HG02870 (cell line): ENCODE measurements at regions not wholly inside any gene's neighbourhood (a gene's known extent, or its start where the extent isn't known, plus 50 kb on each side); places are given as distances from the start of the nearest gene placed in this dataset.
"Not testable (repeated sequence)": the region's sequence is repeated elsewhere in the genome, so short reads cannot be mapped to it uniquely, and the experiment has no call there.

Source experiments
- ATAC-seq: cut with Tn5 transposase; IDR thresholded peaks from one replicate; pipeline ENCODE4 v1.9.1; 2021; ENCODE audit warnings: mild to moderate bottlenecking, moderate library complexity; ENCODE audit not compliant: unreplicated experiment

- not testable (repeated sequence) for ATAC-seq
These were observed 57.3 kb upstream of the HS3ST3A1 start for GRCh38 chr17:13659051-13659450.

DNA sequence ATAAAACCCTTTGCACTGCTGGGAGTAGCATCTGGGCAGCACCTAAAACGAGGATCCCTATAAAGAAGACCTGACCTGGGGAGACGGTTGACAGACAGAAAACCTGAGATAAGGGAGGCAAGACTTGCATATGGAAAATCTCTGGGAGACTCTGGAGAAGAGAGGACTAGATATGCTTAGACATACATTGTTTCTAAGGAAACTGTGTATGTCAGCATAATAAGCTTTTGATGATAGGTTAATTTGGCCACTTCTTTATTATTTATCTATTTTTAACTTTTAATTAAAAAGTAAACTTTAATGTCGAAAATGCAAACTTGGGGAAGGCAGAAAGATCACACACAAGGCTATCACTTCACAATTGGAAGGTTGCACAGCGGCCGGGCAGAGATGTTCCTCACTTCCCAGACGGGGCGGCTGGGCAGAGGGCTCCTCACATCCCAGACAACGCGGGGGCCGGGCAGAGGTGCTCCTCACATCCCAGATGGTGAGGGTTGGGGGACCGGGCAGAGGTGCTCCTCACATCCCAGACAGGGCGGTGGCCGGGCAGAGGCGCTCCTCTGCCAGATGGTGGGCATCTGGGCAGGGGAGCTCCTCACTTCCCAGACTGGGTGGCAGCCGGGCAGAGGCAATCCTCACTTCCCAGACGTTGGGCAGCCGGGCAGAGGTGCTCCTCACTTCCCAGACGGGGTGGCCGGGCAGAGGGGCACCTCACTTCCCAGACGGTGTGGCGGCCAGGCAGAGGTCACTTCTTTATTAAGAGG, 64.3 kb upstream of the HS3ST3A1 start:
- ATAC-seq, result no peak

DNA sequence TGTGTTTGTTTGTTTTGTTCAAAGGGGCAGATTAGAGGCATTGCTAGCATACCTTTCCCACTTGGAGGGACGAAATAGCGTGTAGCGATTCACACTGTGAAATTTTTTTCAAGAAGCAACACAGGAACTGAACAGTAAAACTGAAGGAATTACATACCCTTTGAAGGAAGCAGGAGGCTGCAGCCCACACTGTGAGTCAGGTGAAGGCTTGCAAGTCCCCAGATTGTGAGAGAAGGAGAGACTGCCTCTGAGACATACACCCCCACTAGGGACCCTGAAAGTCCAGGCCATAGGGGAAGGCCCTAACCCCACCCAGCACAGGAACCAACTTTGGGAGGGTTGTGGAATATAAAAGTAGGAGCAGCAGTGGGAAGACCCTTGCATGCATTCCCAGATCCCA, 69.6 kb upstream of the HS3ST3A1 start:
- ATAC-seq, result no peak

- ATAC-seq, result peak; percentile 71
These were observed 70.0 kb upstream of the HS3ST3A1 start for GRCh38 chr17:13671771-13672170.

- ATAC-seq, result no peak
These were observed 76.6 kb upstream of the HS3ST3A1 start for GRCh38 chr17:13678361-13678760.

GRCh38 chr17:13678841-13679240, 77.1 kb upstream of the HS3ST3A1 start:
- no peak for ATAC-seq

- no peak for ATAC-seq
These were observed 87.0 kb upstream of the HS3ST3A1 start for GRCh38 chr17:13688716-13689115.

- ATAC-seq, result no peak
These were observed 89.1 kb upstream of the HS3ST3A1 start for GRCh38 chr17:13690806-13691205.

GRCh38 chr17:13694934-13695333, 93.2 kb upstream of the HS3ST3A1 start:
- no peak for ATAC-seq

DNA sequence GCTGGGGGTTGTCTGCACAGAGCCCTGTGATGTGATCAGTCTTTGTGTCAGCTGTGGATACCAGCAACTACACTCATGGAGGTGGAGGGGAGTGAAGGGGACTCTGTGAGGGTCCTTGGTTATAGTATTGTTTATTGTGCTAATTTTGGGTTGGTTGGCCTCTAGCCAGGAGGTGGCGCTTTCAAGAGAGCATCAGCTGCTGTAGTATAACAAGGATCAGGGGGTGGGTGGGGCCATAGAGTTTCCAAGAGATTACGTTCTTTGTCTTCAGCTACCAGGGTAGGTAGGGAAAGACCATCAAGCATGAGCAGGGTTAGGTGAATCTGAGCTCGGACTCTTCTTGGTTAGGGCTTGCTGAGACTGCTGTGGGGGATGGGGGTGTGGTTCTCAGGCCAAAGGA, 97.1 kb upstream of the HS3ST3A1 start:
- no peak for ATAC-seq

DNA sequence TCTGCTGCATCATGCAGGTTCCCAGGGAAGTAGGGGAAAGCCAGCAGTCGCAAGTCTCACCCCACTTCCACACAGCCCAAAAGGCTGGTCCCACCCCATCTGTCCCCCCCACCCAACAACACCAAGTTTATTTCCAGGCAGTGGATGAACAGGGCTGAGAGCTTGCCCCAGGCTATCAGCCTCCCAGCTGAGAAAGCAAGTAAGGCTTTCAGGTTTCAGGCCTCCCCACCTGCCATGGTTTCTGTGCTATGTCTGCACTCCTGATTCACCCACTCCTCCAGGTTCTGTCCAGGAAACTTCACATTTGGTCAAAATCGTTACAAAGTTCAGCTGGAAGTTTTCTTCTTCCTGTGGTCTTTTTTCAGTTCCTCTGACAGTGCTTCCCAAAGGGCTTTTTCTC, 97.5 kb upstream of the HS3ST3A1 start:
- ATAC-seq, result no peak

GRCh38 chr17:13702266-13702665, 100.5 kb upstream of the HS3ST3A1 start:
- ATAC-seq, result no peak

GRCh38 chr17:13704333-13704732, 102.6 kb upstream of the HS3ST3A1 start:
- ATAC-seq, result no peak

- no peak for ATAC-seq
These were observed 103.5 kb upstream of the HS3ST3A1 start for GRCh38 chr17:13705221-13705620.

- no peak for ATAC-seq
These were observed 120.0 kb upstream of the HS3ST3A1 start for GRCh38 chr17:13721705-13722104.

GRCh38 chr17:13725288-13725990, 123.7 kb upstream of the HS3ST3A1 start:
- ATAC-seq, result no peak

GRCh38 chr17:13727441-13728171, 125.9 kb upstream of the HS3ST3A1 start:
- no peak for ATAC-seq

GRCh38 chr17:13728781-13729180, 127.1 kb upstream of the HS3ST3A1 start:
- no peak for ATAC-seq

- ATAC-seq, result no peak
These were observed 127.9 kb upstream of the HS3ST3A1 start for GRCh38 chr17:13729466-13730134.

DNA sequence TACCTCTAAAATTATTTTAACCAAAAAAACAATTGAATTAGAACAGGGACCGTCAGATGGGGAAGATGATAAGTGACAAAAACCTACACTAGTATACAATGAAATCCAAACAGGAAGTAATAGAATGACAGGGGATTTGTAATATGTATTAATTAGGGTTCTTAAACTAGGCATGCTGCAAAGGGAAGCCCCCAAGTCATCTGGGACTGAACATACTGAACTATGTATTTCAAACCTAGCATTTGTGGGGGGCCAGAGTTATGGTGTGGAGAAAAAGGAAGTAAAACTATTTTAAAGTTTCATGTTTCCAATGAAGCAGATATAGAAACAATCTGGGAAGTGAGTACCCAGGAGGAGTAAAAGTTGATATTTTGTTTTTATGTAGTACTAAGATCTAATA, 133.2 kb upstream of the HS3ST3A1 start:
- ATAC-seq, result no peak

GRCh38 chr17:13735444-13735843, 133.7 kb upstream of the HS3ST3A1 start:
- ATAC-seq, result no peak
